EH (cell line): ENCODE measurements at regions not wholly inside any gene's neighbourhood (a gene's known extent, or its start where the extent isn't known, plus 50 kb on each side); places are given as distances from the start of the nearest gene placed in this dataset.

Source experiments
- DNase-seq: peaks from one replicate; pipeline ENCODE4 v3.0.0-alpha.2; 2015; ENCODE audit warnings: low read depth

DNA sequence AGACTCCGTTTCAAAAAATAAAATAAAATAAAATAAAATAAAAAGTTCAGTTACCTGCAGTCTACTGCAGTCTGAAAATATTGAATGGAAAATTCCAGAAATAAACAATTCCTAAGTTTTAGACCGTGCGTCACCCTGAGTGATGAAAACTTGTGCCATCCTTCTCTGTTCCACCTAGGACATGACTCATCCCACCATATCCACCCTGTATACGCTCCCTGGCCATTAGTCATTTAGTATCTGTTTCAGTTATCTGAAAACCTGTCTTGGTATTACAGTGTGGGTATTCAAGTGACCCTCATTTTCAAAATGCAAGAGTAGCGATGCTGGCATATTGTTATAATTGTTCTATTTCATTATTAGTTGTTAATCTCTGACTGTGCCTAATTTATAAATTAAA is 51.8 kb upstream of the TEX48 start:
- peak; percentile 62 for DNase-seq

DNA sequence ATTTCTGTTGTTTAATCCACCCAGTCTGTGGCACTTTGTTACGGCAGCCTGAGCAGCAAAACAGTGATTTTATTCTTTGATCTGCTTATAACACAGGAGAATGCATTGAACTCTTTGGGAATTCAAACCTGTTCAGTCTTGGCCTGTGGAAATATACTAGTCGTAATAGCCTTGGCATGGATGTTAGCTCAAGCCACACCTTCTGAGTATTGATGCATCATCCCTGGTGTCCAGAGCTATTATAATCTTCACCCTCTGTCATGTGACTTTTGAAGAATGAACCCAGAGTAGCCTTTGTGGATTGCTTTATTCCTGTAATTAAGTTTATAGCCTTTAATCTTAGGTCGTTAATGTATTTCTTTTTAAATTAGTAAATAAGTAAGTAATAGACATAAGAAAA is 50.8 kb upstream of the TEX48 start:
- DNase-seq, result peak; percentile 27
